ENCODE measurements at regions not wholly inside any gene's neighbourhood (a gene's known extent, or its start where the extent isn't known, plus 50 kb on each side); places are given as distances from the start of the nearest gene placed in this dataset.
A peak's percentile ranks its signal among the peaks of the same experiment; 100 is the strongest.

DNA sequence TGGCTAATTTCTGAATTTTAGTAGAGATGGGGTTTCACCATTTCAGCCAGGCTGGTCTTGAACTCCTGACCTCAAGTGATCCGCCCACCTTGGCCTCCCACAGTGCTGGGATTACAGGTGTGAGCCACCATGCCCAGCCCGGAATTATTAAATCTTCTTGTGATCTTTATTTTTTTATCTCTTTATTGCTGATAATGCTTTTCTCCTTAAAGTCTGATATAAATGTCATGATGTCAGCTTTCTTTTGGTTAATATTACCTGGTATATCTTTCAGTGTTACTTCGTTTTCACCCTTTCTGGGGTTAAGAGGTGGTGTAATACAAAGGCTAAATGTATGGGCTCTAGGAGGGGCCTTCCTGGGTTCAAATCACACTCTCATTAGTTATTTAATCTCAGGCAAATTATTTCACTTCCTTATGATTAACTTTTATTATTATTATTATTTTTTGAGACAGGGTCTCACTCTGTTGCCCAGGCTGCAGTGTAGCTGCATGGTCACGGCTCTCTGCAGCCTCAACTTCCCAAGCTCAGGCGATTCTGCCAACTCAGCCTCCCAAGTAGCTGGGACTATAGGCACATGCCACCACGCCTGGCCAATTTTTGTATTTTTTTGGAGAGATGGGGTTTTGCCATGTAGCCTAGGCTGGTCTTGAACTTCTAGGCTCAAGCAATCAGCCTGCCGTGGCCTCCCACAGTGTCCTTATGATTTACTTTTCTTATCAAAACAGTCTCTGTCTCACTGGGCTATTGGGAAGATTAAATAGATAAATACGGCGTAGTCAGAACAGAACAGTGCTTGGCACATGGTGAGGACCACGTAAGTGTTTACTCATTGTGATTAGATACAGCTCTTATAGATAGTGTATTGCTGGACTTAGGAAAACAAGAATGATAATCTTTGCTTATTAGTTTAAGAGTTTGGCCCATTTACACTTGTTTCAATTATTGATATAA, 216.5 kb downstream of the URB2 start:
- ChIA-PET CTCF (interaction anchor here (0.5 to 1.4 kb wide), 7 partner anchors 8 to 245 kb away, joined by 3 to 9 read pairs (median 3); no protein-coding TSS in a partner anchor), POLR2A (no interaction called here)
- TF ChIP-seq ZNF155 (tag by site-specific recombination; IDR thresholded peaks at IDR 0.05) (no peak), MEIS1 (CRISPR knock-in tag; IDR thresholded peaks at IDR 0.05; ENCODE audit: borderline replicate concordance) (no peak), ZBTB10 (tag by site-specific recombination; IDR thresholded peaks at IDR 0.05) (no peak), ZNF311 (tag by site-specific recombination; IDR thresholded peaks at IDR 0.05; ENCODE audit: borderline replicate concordance) (no peak), ZNF211 (tag by site-specific recombination; IDR thresholded peaks at IDR 0.05; ENCODE audit: low read depth) (no peak), BCL6B (tag by site-specific recombination; IDR thresholded peaks at IDR 0.05) (no peak), ZNF830 (tag by site-specific recombination; IDR thresholded peaks at IDR 0.05; ENCODE audit: low read depth) (no peak), FEZF1 (tag by site-specific recombination; IDR thresholded peaks at IDR 0.05) (0 out of 2 replicates have a peak, but pooled peaks have one; percentile 13), ZNF121 (tag by site-specific recombination; IDR thresholded peaks at IDR 0.05) (peak; percentile 91), ZNF16 (tag by site-specific recombination; IDR thresholded peaks at IDR 0.05; ENCODE audit: low read depth) (no peak), ZNF223 (tag by site-specific recombination; IDR thresholded peaks at IDR 0.05) (no peak), ZFP3 (tag by site-specific recombination; IDR thresholded peaks at IDR 0.05; ENCODE audit: low read depth) (no peak), ZNF146 (tag by site-specific recombination; IDR thresholded peaks at IDR 0.05) (no peak), ZXDB (tag by site-specific recombination; IDR thresholded peaks at IDR 0.05) (peak; percentile 57; the same call in 1 of the 2 replicates), ZNF792 (tag by site-specific recombination; IDR thresholded peaks at IDR 0.05) (no peak), ZNF133 (tag by site-specific recombination; IDR thresholded peaks at IDR 0.05) (no peak), ZNF629 (tag by site-specific recombination; IDR thresholded peaks at IDR 0.05) (peak; percentile 21; the same call in 1 of the 2 replicates), ZBTB8A (tag by site-specific recombination; IDR thresholded peaks at IDR 0.05) (no peak), KLF9 (tag by site-specific recombination; IDR thresholded peaks at IDR 0.05; ENCODE audit: low read depth) (no peak), GLIS1 (tag by site-specific recombination; IDR thresholded peaks at IDR 0.05) (peak; percentile 61)
- TF ChIP-seq, protein P1, sequence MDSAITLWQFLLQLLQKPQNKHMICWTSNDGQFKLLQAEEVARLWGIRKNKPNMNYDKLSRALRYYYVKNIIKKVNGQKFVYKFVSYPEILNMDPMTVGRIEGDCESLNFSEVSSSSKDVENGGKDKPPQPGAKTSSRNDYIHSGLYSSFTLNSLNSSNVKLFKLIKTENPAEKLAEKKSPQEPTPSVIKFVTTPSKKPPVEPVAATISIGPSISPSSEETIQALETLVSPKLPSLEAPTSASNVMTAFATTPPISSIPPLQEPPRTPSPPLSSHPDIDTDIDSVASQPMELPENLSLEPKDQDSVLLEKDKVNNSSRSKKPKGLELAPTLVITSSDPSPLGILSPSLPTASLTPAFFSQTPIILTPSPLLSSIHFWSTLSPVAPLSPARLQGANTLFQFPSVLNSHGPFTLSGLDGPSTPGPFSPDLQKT (IDR thresholded peaks at IDR 0.05; ENCODE audit: borderline replicate concordance, low read depth, low read length) = no peak
- TF ChIP-seq, protein P2, sequence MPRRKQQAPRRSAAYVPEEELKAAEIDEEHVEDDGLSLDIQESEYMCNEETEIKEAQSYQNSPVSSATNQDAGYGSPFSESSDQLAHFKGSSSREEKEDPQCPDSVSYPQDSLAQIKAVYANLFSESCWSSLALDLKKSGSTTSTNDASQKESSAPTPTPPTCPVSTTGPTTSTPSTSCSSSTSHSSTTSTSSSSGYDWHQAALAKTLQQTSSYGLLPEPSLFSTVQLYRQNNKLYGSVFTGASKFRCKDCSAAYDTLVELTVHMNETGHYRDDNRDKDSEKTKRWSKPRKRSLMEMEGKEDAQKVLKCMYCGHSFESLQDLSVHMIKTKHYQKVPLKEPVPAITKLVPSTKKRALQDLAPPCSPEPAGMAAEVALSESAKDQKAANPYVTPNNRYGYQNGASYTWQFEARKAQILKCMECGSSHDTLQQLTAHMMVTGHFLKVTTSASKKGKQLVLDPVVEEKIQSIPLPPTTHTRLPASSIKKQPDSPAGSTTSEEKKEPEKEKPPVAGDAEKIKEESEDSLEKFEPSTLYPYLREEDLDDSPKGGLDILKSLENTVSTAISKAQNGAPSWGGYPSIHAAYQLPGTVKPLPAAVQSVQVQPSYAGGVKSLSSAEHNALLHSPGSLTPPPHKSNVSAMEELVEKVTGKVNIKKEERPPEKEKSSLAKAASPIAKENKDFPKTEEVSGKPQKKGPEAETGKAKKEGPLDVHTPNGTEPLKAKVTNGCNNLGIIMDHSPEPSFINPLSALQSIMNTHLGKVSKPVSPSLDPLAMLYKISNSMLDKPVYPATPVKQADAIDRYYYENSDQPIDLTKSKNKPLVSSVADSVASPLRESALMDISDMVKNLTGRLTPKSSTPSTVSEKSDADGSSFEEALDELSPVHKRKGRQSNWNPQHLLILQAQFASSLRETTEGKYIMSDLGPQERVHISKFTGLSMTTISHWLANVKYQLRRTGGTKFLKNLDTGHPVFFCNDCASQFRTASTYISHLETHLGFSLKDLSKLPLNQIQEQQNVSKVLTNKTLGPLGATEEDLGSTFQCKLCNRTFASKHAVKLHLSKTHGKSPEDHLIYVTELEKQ (tag by site-specific recombination; IDR thresholded peaks at IDR 0.05; ENCODE audit: borderline replicate concordance) = no peak
- TF ChIP-seq, protein P3, sequence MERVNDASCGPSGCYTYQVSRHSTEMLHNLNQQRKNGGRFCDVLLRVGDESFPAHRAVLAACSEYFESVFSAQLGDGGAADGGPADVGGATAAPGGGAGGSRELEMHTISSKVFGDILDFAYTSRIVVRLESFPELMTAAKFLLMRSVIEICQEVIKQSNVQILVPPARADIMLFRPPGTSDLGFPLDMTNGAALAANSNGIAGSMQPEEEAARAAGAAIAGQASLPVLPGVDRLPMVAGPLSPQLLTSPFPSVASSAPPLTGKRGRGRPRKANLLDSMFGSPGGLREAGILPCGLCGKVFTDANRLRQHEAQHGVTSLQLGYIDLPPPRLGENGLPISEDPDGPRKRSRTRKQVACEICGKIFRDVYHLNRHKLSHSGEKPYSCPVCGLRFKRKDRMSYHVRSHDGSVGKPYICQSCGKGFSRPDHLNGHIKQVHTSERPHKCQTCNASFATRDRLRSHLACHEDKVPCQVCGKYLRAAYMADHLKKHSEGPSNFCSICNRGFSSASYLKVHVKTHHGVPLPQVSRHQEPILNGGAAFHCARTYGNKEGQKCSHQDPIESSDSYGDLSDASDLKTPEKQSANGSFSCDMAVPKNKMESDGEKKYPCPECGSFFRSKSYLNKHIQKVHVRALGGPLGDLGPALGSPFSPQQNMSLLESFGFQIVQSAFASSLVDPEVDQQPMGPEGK (tag by site-specific recombination; IDR thresholded peaks at IDR 0.05) = no peak
- TF ChIP-seq, protein P4, sequence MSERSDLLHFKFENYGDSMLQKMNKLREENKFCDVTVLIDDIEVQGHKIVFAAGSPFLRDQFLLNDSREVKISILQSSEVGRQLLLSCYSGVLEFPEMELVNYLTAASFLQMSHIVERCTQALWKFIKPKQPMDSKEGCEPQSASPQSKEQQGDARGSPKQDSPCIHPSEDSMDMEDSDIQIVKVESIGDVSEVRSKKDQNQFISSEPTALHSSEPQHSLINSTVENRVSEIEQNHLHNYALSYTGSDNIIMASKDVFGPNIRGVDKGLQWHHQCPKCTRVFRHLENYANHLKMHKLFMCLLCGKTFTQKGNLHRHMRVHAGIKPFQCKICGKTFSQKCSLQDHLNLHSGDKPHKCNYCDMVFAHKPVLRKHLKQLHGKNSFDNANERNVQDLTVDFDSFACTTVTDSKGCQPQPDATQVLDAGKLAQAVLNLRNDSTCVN (tag by site-specific recombination; optimal IDR thresholded peaks at IDR 0.05) = no peak

More for the DNA sequence above, 216.5 kb downstream of the URB2 start:
- H3K4me3 ChIP-seq (ENCODE audit: low read depth, low read length) = no peak overlapping the region
- no peaks in the 10 kb centered on the region for H3K36me3 ChIP-seq (ENCODE audit: control insufficient read depth in 2 of 2, insufficient read depth in 1 of 2, low read length in 2 of 2)
- H3K4me1 ChIP-seq (ENCODE audit: control insufficient read depth, insufficient read depth, low read length) = peaks cover 11% of the 10 kb centered on the region
- no peaks in the 10 kb centered on the region for H3K9me3 ChIP-seq (ENCODE audit: control insufficient read depth, insufficient read depth, low read depth, low read length)
- no peak overlapping the region for H3K27ac ChIP-seq (ENCODE audit: extremely low read depth, low read depth, low read length)

All from HEK293 (cell line).